ENCODE measurements at regions not wholly inside any gene's neighbourhood (a gene's known extent, or its start where the extent isn't known, plus 50 kb on each side); places are given as distances from the start of the nearest gene placed in this dataset.

DNA sequence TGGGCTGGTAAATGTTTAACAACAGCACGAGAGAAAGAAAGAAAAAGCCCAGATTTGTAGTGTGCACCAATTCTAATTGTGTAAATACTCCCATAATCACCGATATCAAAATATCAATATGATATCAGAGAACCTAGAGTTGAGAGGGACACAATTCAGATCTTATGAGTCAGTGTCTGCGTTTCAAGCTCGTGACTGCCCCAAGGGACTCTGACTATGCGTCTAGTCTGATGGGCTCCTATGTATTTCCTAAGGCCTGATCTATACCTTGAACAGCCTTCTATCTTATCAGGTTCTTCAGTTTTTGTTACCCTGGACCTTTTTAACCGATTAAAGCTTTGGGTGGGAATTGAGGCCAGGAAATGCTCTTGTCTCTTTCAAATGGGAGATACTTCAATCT lies 243.0 kb upstream of the SLC24A2 start:
- CTCF ChIA-PET: no interaction called here
- no peak for DNase-seq
- intact Hi-C loops (cut with micrococcal nuclease; ENCODE audit: unreplicated experiment): no loop called here
- Mint-ChIP-seq H3K4me3 (ENCODE audit: low read depth, unreplicated experiment) (no peak overlapping the region), H3K4me1 (ENCODE audit: low read depth, unreplicated experiment) (no peaks in the 10 kb centered on the region), H3K27me3 (ENCODE audit: unreplicated experiment) (peaks cover 23% of the 10 kb centered on the region), H3K27ac (ENCODE audit: unreplicated experiment) (no peak overlapping the region), H3K9me3 (ENCODE audit: low read depth, unreplicated experiment) (no peaks in the 10 kb centered on the region), H3K36me3 (ENCODE audit: insufficient read depth, unreplicated experiment) (no peaks in the 10 kb centered on the region)
- TF ChIP-seq, protein P1, sequence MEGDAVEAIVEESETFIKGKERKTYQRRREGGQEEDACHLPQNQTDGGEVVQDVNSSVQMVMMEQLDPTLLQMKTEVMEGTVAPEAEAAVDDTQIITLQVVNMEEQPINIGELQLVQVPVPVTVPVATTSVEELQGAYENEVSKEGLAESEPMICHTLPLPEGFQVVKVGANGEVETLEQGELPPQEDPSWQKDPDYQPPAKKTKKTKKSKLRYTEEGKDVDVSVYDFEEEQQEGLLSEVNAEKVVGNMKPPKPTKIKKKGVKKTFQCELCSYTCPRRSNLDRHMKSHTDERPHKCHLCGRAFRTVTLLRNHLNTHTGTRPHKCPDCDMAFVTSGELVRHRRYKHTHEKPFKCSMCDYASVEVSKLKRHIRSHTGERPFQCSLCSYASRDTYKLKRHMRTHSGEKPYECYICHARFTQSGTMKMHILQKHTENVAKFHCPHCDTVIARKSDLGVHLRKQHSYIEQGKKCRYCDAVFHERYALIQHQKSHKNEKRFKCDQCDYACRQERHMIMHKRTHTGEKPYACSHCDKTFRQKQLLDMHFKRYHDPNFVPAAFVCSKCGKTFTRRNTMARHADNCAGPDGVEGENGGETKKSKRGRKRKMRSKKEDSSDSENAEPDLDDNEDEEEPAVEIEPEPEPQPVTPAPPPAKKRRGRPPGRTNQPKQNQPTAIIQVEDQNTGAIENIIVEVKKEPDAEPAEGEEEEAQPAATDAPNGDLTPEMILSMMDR (IDR thresholded peaks at IDR 0.05; ENCODE audit: unreplicated experiment): no peak
- BruUV-seq (replicated peaks): no TSS peak

GRCh38 chr9:20030671-20031070 lies 241.8 kb upstream of the SLC24A2 start:
- Mint-ChIP-seq H3K4me3 (ENCODE audit: low read depth, unreplicated experiment) (no peak overlapping the region), H3K4me1 (ENCODE audit: low read depth, unreplicated experiment) (no peaks in the 10 kb centered on the region), H3K27ac (ENCODE audit: unreplicated experiment) (no peak overlapping the region), H3K27me3 (ENCODE audit: unreplicated experiment) (peaks cover 23% of the 10 kb centered on the region), H3K9me3 (ENCODE audit: low read depth, unreplicated experiment) (no peaks in the 10 kb centered on the region), H3K36me3 (ENCODE audit: insufficient read depth, unreplicated experiment) (no peaks in the 10 kb centered on the region)
- TF ChIP-seq, protein P1 (IDR thresholded peaks at IDR 0.05; ENCODE audit: unreplicated experiment): no peak
- DNase-seq: no peak
- no TSS peak for BruUV-seq (replicated peaks)
- intact Hi-C loops (cut with micrococcal nuclease; ENCODE audit: unreplicated experiment): no loop called here
- CTCF ChIA-PET: no interaction called here

DNA sequence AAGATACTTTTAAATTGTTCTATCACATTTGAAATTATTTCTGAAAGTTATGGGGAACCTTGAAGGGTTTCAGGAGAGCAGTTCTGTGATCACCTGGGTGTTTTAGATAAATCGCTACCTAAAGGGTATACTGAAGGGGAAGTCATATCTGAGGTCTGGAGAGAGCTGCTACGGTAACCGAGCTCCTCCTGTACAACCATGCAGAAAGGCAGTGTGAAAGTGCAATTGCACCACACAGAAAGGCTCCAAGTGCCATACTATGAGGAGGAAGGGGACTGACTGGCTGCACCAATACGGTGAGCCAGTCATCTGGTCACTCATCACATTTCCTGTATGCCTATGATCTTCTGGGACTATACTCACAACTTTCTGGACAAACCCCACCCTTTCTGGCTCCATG lies 241.4 kb upstream of the SLC24A2 start:
- no TSS peak for BruUV-seq (replicated peaks)

GRCh38 chr9:20028849-20029231 lies 240.0 kb upstream of the SLC24A2 start:
- Mint-ChIP-seq H3K9me3 (ENCODE audit: low read depth, unreplicated experiment) (no peaks in the 10 kb centered on the region), H3K4me1 (ENCODE audit: low read depth, unreplicated experiment) (no peaks in the 10 kb centered on the region), H3K36me3 (ENCODE audit: insufficient read depth, unreplicated experiment) (no peaks in the 10 kb centered on the region), H3K27ac (ENCODE audit: unreplicated experiment) (no peak overlapping the region), H3K27me3 (ENCODE audit: unreplicated experiment) (peaks cover 23% of the 10 kb centered on the region), H3K4me3 (ENCODE audit: low read depth, unreplicated experiment) (no peak overlapping the region)
- CTCF ChIA-PET: no interaction called here
- no peak for DNase-seq
- intact Hi-C loops (cut with micrococcal nuclease; ENCODE audit: unreplicated experiment): no loop called here
- TF ChIP-seq, protein P1 (IDR thresholded peaks at IDR 0.05; ENCODE audit: unreplicated experiment): no peak
- BruUV-seq (replicated peaks): no TSS peak

More for the DNA sequence above, 241.4 kb upstream of the SLC24A2 start:
- no peaks in the 10 kb centered on the region for H3K4me1 Mint-ChIP-seq (ENCODE audit: low read depth, unreplicated experiment)
- H3K27ac Mint-ChIP-seq (ENCODE audit: unreplicated experiment): no peak overlapping the region
- no peaks in the 10 kb centered on the region for H3K36me3 Mint-ChIP-seq (ENCODE audit: insufficient read depth, unreplicated experiment)
- peaks cover 23% of the 10 kb centered on the region for H3K27me3 Mint-ChIP-seq (ENCODE audit: unreplicated experiment)
- CTCF ChIA-PET: no interaction called here
- DNase-seq: no peak
- no peaks in the 10 kb centered on the region for H3K9me3 Mint-ChIP-seq (ENCODE audit: low read depth, unreplicated experiment)
- H3K4me3 Mint-ChIP-seq (ENCODE audit: low read depth, unreplicated experiment): no peak overlapping the region
- TF ChIP-seq, protein P1 (IDR thresholded peaks at IDR 0.05; ENCODE audit: unreplicated experiment): no peak
- intact Hi-C loops (cut with micrococcal nuclease; ENCODE audit: unreplicated experiment): no loop called here
